GM12864 (cell line): ENCODE measurements at regions not wholly inside any gene's neighbourhood (a gene's known extent, or its start where the extent isn't known, plus 50 kb on each side); places are given as distances from the start of the nearest gene placed in this dataset.
"Not testable (repeated sequence)": the region's sequence is repeated elsewhere in the genome, so short reads cannot be mapped to it uniquely, and the experiment has no call there.

Experiments used
- DNase-seq: peaks from one replicate; pipeline ENCODE4 v3.0.0-alpha.2; 2011; ENCODE audit warnings: low read depth
- H3K4me3 ChIP-seq: 2 replicates; pipeline ENCODE4 v1.5.1; 2011; ENCODE audit warnings: mild to moderate bottlenecking, low read depth, low read length, control low read depth
- TF ChIP-seq, protein P1 (sequence below): IDR thresholded peaks from 2 replicates; pipeline ENCODE4 v1.5.1; 2011; ENCODE audit warnings: low read depth, mild to moderate bottlenecking, moderate library complexity, low read length, control low read depth, inconsistent platforms; ENCODE audit errors: missing control alignments

DNA sequence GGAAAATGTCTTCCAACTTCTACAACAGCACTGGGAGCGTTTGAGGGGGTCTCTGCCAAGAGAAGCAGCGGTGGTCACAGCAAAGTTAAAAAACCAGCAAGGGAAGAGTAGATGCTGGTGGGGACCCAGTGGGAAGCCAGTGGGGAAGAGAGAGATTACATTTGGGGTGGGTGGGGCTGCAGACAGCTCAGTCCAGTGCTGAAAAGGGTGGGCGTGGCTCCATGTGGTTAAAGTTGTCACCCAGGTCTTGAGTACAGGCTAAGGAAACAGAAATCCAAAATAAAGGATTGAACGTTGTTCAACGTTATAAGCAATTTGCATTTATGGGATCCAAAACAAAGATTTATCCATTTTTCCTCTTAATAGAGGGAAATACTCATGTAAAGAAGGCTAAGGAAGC, 106.3 kb upstream of the LY86 start:
- H3K4me3 ChIP-seq = no peak overlapping the region
- DNase-seq = no peak
- TF ChIP-seq, protein P1, sequence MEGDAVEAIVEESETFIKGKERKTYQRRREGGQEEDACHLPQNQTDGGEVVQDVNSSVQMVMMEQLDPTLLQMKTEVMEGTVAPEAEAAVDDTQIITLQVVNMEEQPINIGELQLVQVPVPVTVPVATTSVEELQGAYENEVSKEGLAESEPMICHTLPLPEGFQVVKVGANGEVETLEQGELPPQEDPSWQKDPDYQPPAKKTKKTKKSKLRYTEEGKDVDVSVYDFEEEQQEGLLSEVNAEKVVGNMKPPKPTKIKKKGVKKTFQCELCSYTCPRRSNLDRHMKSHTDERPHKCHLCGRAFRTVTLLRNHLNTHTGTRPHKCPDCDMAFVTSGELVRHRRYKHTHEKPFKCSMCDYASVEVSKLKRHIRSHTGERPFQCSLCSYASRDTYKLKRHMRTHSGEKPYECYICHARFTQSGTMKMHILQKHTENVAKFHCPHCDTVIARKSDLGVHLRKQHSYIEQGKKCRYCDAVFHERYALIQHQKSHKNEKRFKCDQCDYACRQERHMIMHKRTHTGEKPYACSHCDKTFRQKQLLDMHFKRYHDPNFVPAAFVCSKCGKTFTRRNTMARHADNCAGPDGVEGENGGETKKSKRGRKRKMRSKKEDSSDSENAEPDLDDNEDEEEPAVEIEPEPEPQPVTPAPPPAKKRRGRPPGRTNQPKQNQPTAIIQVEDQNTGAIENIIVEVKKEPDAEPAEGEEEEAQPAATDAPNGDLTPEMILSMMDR = no peak

DNA sequence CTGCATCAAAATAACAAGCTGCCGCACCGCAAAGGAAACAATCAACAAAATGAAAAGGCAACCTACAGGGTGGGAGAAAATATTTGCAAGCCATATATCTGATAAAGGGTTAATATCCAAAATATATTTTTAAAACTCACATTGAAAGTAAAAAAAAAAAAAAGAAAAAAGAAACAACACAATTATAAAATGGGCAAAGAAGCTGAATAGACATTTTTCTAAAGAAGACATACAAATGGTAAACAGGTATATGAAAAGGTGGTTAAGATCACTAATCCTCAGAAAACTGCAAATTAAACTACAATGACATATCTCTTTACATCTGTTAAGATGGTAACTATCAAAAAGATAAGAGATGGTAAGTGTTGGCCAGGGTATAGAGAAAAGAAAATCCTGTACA, 105.4 kb upstream of the LY86 start:
- H3K4me3 ChIP-seq = no peak overlapping the region
- no peak for DNase-seq
- TF ChIP-seq, protein P1 = no peak

DNA sequence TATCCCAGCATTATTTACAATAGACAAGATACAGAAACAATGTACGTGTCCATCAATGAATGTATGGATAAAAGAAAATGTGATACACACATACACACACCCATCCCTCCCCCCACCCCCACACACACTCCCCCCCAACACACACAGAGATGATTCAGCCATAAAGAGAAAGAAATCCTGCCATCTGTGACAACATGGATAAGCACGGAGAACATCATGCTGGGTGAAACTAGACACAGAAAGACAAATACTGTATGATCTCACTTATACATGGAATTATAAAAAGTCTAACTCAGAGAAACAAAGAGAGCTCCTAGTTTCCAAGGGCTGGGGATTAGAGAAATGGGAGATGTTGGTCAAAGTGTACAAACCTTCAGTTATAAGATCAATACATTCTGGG, 104.8 kb upstream of the LY86 start:
- TF ChIP-seq, protein P1 = no peak
- no peak for DNase-seq
- no peak overlapping the region for H3K4me3 ChIP-seq

DNA sequence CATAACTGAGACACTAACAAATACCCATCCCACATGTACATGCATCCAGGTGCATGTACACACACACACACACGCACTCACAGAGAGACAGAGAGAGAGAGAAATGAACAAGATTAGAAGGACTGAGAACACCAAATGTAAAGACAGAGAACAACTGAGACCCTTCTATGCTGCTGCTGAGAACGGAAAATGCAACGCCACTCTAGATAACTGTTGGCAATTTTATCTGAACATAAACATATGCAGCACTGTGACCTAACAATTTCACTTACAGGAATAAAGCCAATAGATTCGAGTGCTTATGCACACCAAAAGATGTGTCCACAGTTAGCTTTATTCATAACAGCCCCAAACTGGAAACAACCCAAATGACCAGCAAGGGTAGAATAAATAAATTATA, 103.8 kb upstream of the LY86 start:
- DNase-seq = no peak
- TF ChIP-seq, protein P1 = no peak
- H3K4me3 ChIP-seq = no peak overlapping the region

DNA sequence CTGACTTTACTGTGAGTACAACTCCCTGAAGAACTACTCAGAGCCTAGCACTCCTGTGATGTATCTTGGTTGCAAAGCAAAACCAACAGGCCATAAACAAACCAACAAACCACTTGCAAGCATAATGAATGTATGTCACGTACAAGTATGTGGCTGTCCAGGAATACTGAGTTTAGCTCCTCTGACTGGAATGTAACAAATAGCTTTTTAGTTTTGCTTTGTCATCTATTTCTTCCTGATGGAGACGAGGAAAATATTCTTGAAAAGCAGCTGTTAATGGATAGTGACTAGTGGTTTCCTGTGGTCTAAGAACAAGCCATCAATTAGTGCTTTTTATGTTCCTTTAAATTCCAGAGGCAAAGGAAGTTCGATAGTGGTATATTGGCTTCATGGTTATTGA, 101.9 kb upstream of the LY86 start:
- H3K4me3 ChIP-seq = no peak overlapping the region
- no peak for DNase-seq
- TF ChIP-seq, protein P1 = no peak

DNA sequence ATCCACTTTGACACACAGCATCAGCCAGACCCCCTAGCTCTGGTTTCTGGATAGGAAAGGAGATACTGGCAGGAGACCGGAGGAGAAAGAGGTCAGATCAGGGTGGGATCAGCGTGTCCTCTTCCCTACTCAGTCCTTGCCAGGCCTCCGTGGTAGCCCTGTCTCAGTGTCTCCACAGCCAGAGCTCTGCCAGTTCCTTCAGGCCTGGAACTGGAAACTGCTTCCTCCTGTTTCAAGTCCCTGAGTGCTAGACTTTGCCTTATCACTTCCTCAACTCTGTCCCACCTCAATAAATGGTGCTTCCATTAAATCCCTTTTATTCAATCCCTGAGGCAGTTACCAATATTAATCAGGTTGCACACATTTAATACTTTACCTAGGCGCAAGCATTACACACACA, 96.8 kb upstream of the LY86 start:
- TF ChIP-seq, protein P1 = no peak
- no peak for DNase-seq
- H3K4me3 ChIP-seq = no peak overlapping the region

DNA sequence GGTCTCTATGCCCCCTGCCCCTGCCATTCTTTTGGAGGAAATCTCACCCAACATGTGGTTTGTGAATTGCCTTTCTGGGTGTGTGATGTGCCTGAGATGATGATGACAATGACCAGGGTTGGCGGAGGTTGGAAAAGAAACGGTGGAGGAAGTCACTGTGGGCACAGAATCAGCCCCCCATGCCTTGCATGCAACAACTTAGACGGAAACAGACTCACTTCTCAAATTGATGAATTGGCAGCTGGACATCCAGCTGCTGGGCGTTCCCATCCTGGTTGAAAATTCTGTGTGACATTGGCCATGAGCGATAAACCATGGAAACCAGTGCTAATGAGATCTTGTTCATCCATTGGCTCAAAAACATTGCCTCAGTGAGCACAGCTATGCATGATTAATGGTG, 95.8 kb upstream of the LY86 start:
- H3K4me3 ChIP-seq = no peak overlapping the region
- DNase-seq = no peak
- TF ChIP-seq, protein P1 = no peak

DNA sequence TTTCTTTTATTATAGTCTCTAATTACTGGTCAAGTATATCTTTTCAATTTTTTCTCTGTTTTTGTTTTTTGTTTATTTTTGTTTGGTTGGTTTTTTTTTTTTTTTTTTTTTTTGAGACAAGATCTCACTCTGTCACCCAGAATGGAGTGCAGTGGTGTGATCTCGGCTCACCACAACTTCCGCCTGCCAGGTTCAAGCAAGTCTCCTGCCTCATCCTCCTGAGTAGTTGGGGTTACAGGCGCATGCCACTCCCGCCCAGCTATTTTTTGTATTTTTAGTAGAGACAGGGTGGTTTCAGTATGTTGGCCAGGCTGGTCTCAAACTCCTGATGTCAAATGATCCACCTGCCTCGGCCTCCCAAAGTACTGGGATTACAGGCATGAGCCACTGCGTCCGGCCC, 94.4 kb upstream of the LY86 start:
- not testable (repeated sequence) for H3K4me3 ChIP-seq, DNase-seq
